Right hindlimb (tissue), 1 donor: ENCODE measurements at regions not wholly inside any gene's neighbourhood (a gene's known extent, or its start where the extent isn't known, plus 50 kb on each side); places are given as distances from the start of the nearest gene placed in this dataset.
"Not testable (repeated sequence)": the region's sequence is repeated elsewhere in the genome, so short reads cannot be mapped to it uniquely, and the experiment has no call there.

Experiments used
- DNase-seq: peaks from one replicate; pipeline ENCODE4 v3.0.0-alpha.2; 2018

DNA sequence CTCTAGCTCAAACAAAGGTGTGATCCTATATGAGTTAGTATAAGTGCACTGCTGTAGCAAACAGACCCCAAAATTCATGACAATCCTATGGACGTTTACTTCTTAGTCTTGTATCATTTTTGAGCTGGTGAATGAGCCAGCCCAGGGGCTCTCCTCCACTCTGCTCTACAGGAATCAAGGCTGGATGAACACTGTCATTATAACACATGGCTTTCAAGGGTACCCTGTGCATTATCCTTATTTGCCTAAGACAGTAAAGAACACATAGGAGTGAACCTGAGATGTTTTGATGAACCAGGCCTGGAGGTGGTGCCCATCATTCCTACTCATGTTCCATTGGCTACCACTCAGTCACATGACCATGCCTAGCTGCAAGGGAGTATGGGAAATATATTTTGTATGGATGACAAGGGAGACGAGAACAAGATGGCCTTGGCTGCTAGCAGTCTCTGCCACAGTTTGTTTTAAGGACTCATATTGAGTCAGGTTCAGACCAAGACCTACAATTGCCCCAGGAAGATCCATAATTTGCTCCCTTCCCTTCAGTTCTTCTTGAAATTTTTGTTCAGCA is 107.4 kb upstream of the HES1 start:
- DNase-seq, result no peak

DNA sequence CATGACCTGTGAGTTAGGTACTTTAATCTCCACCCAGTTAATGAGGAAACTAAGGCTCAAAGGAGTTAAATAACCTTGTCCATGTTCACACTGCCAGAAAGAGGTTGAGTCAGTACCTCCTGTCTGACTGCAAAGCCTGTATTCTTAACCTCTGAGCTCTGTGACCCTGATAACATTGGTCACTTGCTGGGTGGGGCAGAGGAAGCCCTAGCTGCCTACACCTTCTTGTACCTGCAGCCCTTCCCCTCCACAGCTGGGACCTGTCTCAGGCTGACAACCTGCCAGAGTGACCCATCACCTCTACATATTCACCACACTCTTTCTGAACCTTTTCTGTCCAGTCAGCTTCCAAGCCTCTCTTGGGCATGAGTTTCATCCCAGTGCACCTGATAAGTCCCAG is 106.1 kb upstream of the HES1 start:
- DNase-seq, result no peak

DNA sequence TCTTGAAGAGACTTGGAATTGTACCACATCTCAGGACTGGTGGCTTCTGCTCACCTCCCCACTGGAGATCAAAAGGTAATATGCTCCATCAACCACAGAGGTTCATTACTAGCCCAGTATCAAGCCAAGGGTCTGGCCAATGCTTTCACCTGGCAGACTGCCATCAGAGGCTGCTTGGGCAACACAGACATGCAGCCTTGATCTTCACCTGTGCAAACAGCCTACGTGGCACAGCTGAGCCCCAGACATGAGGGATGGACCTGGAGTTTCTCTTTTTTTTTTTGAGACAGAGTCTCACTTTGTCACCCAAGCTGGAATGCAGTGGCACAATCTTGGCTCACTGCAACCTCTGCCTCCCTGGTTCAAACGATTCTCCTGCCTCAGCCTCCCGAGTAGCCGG is 105.6 kb upstream of the HES1 start:
- no peak for DNase-seq

DNA sequence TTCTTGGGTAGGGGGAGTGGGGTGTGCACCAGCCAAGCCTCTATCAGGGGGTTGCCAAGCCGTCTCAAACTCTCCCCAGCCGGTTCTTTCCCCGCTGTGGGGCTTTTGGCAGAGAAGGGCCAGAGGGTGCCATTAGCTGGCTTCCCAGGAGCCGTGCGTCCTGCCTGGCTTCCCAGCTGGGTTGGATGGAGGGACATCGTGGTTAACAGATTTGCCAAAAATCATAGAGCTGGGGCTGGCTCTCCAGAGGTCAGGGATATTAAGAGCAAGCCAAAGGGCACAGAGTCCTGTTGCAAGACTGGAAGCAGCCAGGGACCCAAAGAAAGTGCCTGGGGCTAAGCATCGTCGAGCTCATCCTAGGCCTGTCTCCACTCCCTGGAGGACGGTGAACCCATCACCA is 104.6 kb upstream of the HES1 start:
- no peak for DNase-seq

DNA sequence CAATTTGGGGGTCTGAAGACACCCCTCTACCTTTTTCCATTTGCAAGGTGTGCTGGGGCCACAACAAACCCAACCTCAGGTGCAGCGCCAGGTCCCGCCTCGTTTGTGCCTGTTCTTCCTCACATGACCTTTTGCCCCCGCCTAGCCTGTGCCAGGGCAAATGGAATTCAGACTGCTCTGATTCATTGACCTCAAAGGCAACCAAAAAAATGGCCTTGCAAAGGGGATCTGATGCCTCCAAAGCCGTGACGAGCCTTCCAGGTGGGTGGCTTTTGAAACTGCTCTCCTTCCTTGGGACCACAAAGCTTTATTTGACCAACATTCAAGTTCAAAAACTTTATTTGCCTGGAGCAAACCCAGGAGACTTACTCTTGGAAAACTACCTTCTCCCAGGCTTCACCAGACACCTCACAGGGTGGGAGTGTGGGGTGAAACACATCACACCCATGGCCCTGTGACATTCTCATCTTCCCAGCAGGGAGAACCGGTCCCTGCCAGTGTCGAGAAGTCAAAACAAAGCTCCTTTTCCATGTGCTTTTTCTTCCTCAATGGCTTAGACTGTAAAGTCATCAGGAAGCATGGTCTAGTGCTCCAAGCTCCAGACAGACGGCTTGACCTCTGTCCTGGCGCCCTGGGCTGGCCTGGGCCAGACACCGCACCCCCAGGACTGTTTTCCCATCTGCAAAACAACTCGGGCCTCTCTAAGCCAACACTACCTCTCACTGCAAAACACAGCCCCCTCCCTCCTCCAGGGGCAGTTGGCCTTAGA is 103.9 kb upstream of the HES1 start:
- no peak for DNase-seq

DNA sequence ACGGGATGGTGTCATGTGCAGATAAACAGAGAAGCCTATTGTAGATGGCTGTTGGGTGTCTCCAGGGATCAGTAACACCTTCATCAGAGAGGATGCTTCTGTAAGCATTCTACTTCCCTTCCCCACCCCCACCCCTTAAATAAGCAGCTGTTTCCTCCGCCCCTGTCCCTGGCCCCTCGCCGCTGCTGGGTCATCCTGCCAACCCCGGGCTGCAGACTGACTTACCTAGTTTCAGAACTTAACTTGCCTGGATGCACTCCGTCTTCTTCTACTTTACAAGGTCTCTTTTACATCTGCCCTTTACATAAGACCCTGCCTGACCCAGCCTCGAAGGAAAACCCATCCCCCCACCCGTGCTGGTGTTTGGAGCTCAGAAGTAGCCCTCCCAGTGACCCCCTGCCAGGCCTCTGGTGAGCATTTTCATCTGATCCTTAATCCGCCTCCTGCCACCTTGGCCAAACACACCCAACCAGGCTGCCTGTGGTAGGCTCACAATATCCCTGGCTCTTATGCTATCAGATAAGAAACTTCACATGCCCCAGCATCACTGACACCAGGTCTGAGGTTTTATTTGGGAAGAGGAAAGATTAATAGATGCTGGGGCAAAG is 103.0 kb upstream of the HES1 start:
- no peak for DNase-seq

DNA sequence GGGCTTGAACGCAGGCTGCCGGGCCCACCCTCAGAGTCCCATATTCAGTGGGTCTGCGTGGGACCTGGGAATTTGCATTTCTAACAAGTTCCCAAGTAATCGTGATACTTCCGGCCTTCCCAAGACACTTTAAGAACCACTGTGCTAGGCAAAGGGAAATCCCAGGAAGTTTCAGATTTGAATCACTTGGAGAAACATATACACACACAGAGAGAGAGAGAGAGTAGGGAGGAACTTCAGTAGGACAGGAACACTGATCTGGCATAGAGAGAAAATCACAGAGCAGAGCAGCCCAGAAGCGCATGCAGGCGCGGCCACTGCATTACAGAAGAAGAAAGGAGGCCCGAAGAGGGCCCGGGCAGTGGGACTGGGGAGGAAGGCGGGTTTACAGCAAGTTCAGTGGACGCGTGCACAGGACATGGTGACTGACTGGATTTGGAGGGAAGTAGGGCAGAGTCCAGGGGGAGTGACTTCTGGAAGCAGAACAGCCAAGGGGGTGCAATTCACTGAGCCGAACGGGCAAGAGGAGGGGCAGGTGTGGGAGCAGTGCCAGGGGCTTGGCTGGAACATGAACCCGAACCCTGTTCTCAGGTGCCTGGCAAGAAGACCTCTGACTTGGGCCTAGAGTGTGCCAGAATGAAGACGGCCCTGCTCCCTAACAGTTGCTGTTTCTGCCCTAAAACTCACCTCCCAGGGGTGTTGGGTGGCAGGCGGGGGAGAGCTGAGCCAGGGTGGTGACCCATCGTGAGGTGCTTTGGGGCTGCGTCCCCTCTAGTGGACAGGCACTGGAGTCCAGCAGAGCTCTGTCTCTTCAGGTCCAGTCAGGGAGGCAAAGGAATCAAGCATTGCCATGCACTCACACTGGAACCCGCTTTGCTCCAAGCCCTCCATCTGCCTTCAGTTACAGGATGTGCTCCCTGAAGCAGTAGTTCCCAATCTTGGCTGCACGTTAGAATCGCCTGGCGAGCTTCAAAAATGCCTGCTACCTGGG is 101.3 kb upstream of the HES1 start:
- DNase-seq, result no peak

DNA sequence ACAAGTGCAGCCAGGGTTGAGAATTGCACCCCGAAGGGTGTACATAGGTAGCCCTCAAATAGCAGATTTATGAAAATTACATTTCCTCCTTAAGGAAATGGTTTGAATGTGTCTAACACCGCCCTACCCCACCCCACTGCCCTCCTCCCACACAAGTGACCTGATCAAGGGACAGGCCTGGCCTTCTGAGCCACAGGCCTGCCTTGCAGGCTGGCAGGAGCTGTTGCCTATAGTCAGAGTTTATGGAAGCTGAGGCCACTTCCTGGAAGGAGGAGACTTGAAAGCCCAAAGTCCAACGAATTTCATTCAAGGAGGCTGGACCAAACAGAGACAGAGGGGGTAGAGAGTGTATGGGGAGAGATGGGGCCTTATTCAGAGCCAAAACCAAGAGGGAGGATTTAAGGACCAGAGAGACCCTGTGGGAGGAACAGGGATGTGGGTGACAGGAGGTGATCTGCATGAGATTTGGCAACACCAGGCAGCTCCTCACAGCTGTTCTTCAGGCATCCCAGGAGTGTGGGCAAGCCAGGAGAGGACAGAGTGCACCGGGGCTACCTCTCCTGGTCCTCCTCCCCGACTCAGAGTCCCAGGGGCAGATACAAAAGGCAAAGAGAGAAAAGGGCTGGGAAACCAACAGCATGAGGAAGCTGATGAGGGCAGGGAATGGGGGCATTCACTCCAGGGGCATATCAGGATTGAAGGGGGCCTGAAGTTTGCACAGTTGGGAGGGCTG is 100.4 kb upstream of the HES1 start:
- DNase-seq, result no peak

DNA sequence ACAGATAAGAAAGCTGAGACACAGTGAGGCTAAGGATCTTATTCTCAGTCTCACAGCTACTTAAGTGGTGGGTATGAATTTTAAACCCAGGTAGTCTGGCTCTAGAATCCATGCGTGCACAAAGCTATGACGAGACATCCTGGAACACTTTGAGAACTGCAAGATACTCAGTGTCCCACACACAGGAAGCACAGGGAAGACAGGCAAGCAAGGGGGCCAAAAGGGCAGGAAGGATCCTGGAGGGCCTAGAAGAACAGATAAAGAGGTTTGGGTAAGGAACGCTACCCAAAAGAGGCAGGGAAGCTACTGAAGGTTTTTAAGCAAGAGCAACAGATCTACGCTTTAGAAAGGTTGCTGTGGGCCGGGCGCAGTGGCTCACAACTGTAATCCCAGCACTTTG is 99.1 kb upstream of the HES1 start:
- DNase-seq, result no peak

DNA sequence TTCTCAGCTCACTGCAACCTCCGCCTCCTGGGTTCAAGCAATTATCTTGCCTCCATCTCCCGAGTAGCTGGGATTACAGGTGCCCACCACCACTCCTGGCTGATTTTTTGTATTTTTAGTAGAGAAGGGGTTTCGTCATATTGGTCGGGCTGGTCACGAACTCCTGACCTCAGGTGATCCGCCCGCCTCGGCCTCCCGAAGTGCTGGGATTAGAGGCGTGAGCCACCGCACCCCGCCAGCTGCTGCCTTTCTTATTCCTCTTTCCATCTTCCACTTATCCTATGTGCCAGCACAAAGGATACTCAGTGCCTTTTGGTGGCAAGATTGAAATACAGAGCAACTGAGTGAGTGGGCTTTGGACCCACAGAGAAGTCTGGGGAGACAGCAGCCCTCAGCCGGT is 97.6 kb upstream of the HES1 start:
- DNase-seq, result not testable (repeated sequence)

DNA sequence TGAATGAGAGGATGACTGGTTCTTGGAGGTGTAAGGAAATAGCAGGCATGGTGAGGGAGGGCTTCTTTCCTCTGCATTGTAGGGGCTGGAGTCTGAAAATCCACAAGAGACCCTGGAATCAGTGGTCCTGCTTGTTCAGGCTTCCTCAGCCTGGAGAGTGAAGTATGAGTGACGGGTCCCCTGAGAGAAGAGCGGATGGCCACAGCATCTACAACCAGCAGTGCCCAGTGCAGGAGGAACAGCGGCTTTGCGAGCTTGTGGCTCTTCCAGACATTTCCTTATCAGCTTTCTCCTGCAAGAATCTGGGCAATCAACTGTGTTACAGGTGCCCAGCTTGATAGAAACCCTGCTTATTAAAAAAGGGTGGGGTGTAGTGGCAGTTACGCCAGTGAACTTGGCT is 97.0 kb upstream of the HES1 start:
- no peak for DNase-seq

DNA sequence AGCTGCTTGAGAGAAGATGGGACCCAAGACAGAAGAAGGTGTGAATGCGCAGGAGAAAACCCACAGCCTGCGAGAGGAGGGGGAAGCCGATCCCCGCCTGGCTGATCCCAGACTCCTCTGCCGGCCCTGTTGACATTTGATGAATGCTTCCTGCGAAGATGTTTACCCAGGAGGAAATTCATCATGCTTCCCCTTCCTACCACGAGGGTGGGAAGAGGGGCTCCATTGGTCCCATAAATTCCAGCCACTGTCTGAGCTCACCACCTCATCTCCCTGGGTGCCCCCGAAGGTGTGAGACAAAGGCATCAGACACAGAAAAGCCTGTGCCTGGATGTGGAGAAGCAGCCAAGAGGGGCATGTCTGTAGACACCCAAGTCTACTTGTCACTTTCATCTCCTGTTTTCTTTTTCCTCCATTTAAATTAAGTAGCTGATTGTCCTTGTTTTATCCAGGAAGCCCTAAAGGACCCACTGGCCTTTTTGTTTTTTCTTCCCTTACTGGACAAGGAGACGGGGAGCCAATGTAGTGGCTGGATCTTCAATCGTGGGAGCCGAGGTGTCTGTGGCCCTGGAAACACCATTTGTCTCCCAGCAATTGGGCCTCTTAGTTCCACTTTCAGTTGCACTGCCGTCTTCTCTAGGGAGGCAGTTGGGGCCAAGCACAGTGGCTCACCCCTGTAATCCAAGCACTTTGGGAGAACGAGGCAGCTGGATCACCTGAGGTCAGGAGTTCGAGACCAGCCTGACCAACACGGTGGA is 95.3 kb upstream of the HES1 start:
- DNase-seq, result no peak

DNA sequence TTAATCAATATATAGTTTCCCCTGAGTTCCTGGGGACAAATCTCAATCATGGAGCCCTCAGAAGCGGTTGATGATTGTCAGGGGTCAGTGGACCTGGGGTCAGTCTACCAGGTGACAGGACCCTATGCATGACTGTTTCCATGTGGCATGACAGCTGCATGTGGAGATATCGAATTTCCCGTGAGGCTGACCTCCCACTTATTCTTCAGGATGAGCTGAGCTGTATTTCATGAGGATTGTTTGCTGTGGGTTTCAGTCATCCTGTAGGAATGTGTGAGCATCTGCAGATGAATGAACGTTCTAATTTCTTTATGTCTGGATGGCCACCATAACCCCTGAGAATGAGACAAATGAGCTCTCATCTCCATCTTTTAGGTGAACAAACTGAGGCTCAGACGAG is 93.0 kb upstream of the HES1 start:
- no peak for DNase-seq

DNA sequence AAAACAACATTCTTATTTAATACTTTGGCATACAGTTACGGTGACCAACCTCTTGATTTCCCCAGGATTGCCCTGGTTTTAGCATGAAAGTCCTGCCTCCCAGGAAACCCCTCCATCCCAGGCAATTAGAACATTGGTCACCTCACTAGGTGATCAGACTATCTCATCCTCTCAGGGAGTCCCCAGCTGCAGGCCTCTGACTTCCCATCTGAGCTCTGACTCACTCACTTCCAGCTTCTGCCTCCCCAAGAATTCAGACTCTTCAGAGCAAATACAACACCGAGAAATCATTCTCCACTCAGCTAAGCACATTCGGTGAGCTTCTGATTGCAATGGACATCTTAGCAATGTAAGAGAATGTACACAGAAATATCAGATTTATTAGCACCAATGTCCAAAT is 92.4 kb upstream of the HES1 start:
- no peak for DNase-seq

DNA sequence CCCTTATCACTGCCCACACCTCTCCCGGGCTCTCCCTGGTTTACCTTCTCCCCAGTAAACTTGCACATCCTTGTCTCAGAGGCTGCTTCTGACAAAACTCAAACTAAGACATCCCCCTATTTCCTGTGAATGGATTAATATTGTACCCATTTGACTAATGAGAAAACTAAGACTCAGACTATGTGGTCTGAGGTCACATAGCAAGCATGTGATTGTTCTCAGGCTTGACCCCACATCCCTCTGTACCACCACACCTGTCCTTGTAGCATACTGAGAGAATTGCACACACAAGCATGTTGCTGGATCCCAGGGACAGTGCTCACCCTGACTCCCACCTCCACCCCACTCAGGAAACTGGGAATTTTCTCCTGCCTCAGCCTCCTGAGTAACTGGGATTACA is 90.7 kb upstream of the HES1 start:
- no peak for DNase-seq

DNA sequence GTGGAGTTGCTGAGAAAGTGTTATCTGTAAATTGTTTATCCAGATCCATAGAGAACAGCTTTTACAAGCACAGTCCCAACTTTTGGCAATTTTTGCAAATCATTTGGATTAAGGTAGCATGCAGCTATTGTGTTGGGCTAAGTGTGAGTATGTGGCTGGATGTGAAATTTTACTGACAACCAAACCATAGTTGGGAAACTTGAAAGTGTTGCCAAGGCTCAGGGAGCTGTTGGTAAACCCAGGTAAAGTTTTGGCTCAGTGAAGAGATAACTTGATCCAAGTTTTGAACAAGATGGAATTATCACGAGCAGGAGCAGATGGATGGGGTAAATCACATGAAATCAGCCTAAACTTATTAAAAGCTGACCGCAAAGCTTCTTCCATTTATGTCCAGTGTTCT is 90.0 kb upstream of the HES1 start:
- DNase-seq, result no peak

DNA sequence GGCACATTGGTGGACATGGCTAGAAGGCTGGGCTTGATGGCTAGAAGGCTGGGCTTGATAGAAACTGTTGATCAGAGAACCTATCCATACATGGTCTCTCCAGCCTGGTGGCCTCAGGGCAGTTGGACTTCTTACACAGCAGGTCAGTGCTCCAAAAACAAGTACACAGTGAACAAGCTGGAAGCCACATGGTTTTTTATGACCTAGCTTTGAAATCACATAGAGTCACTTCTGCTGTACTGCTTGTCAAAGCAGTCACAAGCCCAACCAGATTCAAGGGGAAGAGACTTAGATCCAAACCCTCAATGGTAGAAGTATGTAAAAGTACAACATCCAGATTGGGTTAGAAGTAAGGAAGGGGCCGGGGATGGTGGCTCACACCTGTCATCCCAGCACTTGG is 89.4 kb upstream of the HES1 start:
- DNase-seq, result no peak

DNA sequence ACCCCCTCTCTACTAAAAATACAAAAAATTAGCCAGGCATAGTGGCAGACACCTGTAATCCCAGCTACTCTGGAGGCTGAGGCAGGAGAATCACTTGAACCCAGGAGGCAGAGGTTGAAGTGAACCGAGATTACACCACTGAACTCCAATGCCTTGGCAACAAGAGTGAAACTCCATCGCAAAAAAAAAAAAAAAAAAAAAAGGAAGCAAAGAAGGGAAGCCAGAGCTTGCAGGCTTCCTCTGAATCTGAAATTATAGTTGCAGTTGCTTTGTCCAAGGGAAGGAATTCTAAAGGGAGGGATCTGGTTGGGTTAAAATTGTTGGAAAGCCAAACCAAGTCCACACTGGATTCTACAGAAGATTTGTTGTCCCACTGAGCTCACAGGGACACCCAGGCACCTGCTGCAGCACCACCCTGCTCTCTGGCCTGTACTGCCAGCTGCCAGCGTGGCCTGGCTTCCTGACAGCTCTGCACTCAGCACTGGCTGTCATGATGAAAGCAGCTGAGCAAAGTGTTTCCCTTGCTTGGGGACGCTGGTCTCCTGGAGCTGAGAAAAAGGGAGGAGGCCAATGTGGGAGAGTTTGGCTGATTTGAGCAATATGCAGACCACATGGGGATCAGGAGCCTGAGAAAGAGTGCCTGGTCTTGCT is 88.8 kb upstream of the HES1 start:
- DNase-seq, result peak; percentile 88

DNA sequence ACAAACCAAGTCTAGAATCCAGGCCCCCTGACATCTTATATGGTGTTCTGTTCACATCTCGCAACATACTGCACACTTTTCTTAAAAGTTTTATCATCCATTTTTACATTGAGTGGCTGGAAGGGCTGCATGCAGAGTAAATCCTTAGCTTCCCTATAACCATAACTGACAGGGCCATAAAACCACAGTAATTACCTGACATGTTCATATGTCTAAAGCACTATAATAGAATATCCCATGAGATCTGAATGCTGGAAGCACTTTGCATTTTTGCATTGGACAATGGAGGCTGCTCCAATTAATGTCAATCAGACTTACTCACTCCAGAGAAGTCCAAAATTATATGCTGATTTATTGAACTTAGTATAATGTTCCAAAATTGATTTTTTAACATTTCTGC is 86.6 kb upstream of the HES1 start:
- no peak for DNase-seq

DNA sequence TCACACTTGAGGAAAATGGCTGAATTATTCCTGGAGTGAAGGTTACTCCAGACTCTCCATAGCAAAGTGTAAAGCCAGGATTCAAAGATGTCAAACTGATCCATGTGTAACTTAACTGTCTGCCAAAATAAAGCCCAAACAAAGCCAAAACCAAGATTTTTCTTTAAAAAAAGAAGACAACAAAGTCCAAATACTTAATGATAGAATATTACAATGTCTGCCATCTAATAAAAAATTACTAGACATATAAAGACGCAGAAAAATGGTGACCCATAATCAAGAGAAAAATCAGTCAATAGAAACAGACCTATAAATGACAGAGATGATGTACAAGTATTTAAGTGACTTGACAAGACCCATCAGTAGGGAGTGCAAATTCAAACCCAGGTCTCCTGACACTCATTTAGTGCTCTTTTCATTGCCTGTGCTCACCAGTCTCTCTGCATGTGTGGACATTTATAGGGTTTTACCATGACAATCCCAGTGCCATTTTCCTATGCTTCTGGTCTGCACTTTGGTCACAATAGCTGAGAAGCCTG is 85.1 kb upstream of the HES1 start:
- no peak for DNase-seq
